GM23248 (cell line): ENCODE measurements at regions not wholly inside any gene's neighbourhood (a gene's known extent, or its start where the extent isn't known, plus 50 kb on each side); places are given as distances from the start of the nearest gene placed in this dataset.

ENCODE experiments used
- EZH2 ChIP-seq: fragments of 200-600 bp; sonication (generic); IDR thresholded peaks from 2 replicates; pipeline ENCODE4 v1.6.1; 2018; ENCODE audit warnings: antibody characterized with exemption, mild to moderate bottlenecking; ENCODE audit not compliant: insufficient read depth, poor library complexity, severe bottlenecking
- EZH2phosphoT487 ChIP-seq: fragments of 200-600 bp; sonication (generic); IDR thresholded peaks from 2 replicates; pipeline ENCODE4 v1.6.1; 2018; ENCODE audit warnings: antibody characterized with exemption, moderate library complexity, mild to moderate bottlenecking, low read depth; ENCODE audit not compliant: insufficient read depth

DNA sequence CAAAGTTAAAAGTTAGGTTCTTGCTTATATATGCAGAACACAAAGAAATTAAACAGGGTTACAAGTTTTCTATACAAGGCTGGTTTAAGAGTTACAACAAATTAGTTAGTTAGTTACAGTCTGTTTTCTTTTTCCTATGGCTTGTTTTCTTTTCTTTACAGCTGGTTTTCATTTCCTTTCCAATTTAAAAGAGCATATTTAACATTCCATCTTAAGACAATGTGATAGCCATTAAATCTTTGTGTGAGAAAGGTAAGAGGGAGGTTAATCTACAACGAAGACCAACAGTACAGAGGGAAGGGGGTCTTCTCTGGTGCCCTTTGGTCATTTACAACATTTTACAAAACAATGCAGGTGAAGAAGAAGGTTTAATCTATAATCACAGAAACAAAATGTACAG, 290.6 kb downstream of the ZNF674 start:
- no peak for TF ChIP-seq EZH2
- TF ChIP-seq EZH2phosphoT487: no peak
